Adrenal gland (tissue), 5 donors: ENCODE measurements at regions not wholly inside any gene's neighbourhood (a gene's known extent, or its start where the extent isn't known, plus 50 kb on each side); places are given as distances from the start of the nearest gene placed in this dataset.

Source experiments
- POLR2A ChIP-seq, 2 donors: fragments of 450-650 bp; IDR thresholded peaks; one replicate each; pipeline ENCODE4 v1.6.1; 2017; ENCODE audit warnings: antibody characterized with exemption in 2 of 2, mild to moderate bottlenecking in 2 of 2, moderate library complexity in 1 of 2
- TF ChIP-seq, protein P1 (sequence below), 6 experiments: fragments of 450-650 bp in 4 of 6; fragments of 200-600 bp in 2 of 6; sonication (generic) in 1 of 6; IDR thresholded peaks; 1 replicate in 5 of 6; 2 replicates in 1 of 6; pipeline versions ENCODE4 v1.5.1 to v1.8.0; 2016 to 2021; ENCODE audit warnings: antibody characterized with exemption in 6 of 6, mild to moderate bottlenecking in 2 of 6, moderate library complexity in 1 of 6
- donor health status: DM: no; HTN: no; CAD: no.

DNA sequence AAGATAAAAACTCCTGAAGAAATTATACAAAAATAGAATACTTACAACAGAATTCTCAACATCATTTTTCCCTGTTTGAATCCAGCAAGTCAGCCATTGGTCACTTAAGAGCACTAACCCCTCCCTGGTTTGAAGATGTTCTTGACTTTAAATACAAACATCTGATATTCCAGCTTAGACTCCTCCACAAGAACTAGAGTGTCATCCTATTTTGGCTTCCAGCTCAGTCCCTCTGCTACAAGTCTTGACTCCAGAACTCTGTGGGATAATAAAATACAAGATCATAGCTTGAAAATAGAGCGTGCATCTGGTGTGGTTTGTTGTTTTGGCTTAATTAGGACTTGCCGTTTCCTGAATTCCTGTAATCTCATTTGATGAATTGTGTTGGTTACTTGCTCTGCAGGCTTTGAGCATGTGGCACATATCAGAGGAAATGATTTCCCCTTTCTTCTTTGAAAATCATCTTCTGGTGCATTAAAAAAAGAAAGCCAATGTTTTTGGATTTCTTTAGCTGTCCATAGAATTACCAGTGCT is 63.7 kb upstream of the DPT start:
- TF ChIP-seq, protein P1, sequence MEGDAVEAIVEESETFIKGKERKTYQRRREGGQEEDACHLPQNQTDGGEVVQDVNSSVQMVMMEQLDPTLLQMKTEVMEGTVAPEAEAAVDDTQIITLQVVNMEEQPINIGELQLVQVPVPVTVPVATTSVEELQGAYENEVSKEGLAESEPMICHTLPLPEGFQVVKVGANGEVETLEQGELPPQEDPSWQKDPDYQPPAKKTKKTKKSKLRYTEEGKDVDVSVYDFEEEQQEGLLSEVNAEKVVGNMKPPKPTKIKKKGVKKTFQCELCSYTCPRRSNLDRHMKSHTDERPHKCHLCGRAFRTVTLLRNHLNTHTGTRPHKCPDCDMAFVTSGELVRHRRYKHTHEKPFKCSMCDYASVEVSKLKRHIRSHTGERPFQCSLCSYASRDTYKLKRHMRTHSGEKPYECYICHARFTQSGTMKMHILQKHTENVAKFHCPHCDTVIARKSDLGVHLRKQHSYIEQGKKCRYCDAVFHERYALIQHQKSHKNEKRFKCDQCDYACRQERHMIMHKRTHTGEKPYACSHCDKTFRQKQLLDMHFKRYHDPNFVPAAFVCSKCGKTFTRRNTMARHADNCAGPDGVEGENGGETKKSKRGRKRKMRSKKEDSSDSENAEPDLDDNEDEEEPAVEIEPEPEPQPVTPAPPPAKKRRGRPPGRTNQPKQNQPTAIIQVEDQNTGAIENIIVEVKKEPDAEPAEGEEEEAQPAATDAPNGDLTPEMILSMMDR (IDR thresholded peaks at IDR 0.05): no peak
- no peak for TF ChIP-seq POLR2A (IDR thresholded peaks at IDR 0.05)
